Trophoblast cell (in vitro differentiated cells and primary cell): ENCODE measurements at regions not wholly inside any gene's neighbourhood (a gene's known extent, or its start where the extent isn't known, plus 50 kb on each side); places are given as distances from the start of the nearest gene placed in this dataset.

Experiments
- DNase-seq, 2 donors: peaks; one replicate each; pipeline ENCODE4 v3.0.0-alpha.2; 2016
- H2AFZ ChIP-seq: 2 replicates; pipeline ENCODE4 v1.6.1; 2013; ENCODE audit warnings: low read length, moderate library complexity, mild to moderate bottlenecking; ENCODE audit not compliant: insufficient read depth, poor library complexity
- H2AK5ac ChIP-seq: 2 replicates; pipeline ENCODE4 v1.6.1; 2013; ENCODE audit warnings: mild to moderate bottlenecking, low read length
- H2BK120ac ChIP-seq: 2 replicates; pipeline ENCODE4 v1.6.1; 2013; ENCODE audit warnings: low read length, mild to moderate bottlenecking, moderate library complexity; ENCODE audit not compliant: insufficient read depth, poor library complexity
- H2BK12ac ChIP-seq: 2 replicates; pipeline ENCODE4 v1.6.1; 2013; ENCODE audit warnings: mild to moderate bottlenecking, low read length, moderate library complexity
- H2BK5ac ChIP-seq: 2 replicates; pipeline ENCODE4 v1.6.1; 2013; ENCODE audit warnings: low read length, low read depth, moderate library complexity, mild to moderate bottlenecking; ENCODE audit not compliant: poor library complexity
- H3K14ac ChIP-seq: 2 replicates; pipeline ENCODE4 v1.6.1; 2013; ENCODE audit warnings: mild to moderate bottlenecking, low read length
- H3K18ac ChIP-seq: 2 replicates; pipeline ENCODE4 v1.6.1; 2013; ENCODE audit warnings: mild to moderate bottlenecking, low read length
- H3K23ac ChIP-seq: 2 replicates; pipeline ENCODE4 v1.6.1; 2013; ENCODE audit warnings: low read length
- H3K27ac ChIP-seq: 2 replicates; pipeline ENCODE4 v1.5.1; 2013; ENCODE audit warnings: low read depth, mild to moderate bottlenecking, inconsistent platforms, low read length, moderate library complexity
- H3K27me3 ChIP-seq: 2 replicates; pipeline ENCODE4 v1.6.1; 2013; ENCODE audit warnings: inconsistent platforms, mild to moderate bottlenecking, low read length, moderate library complexity; ENCODE audit not compliant: insufficient read depth
- H3K36me3 ChIP-seq, 2 experiments: 1 replicate in 1 of 2; 2 replicates in 1 of 2; pipeline ENCODE4 v1.6.1; 2013; ENCODE audit warnings: low read length in 2 of 2, mild to moderate bottlenecking in 2 of 2, moderate library complexity in 1 of 2; ENCODE audit not compliant: insufficient read depth in 2 of 2, control insufficient read depth in 1 of 2
- H3K4ac ChIP-seq: 2 replicates; pipeline ENCODE4 v1.6.1; 2013; ENCODE audit warnings: low read depth, mild to moderate bottlenecking, low read length, moderate library complexity
- H3K4me1 ChIP-seq, 2 experiments: 1 replicate in 1 of 2; 2 replicates in 1 of 2; pipeline ENCODE4 v1.6.1; 2013; ENCODE audit warnings: low read length in 2 of 2, mild to moderate bottlenecking in 2 of 2, moderate library complexity in 1 of 2; ENCODE audit not compliant: insufficient read depth in 2 of 2, control insufficient read depth in 1 of 2
- H3K4me2 ChIP-seq: 2 replicates; pipeline ENCODE4 v1.6.1; 2013; ENCODE audit warnings: inconsistent platforms, mild to moderate bottlenecking, low read length, moderate library complexity
- H3K4me3 ChIP-seq: 2 replicates; pipeline ENCODE4 v1.5.1; 2013; ENCODE audit warnings: mild to moderate bottlenecking, low read depth, low read length, inconsistent platforms
- H3K79me1 ChIP-seq: one replicate; pipeline ENCODE4 v1.6.1; 2013; ENCODE audit warnings: low read length
- H3K79me2 ChIP-seq: 2 replicates; pipeline ENCODE4 v1.6.1; 2013; ENCODE audit warnings: low read length, mild to moderate bottlenecking; ENCODE audit not compliant: control insufficient read depth, insufficient read depth, poor library complexity
- H3K9ac ChIP-seq: 2 replicates; pipeline ENCODE4 v1.6.1; 2013; ENCODE audit warnings: mild to moderate bottlenecking, low read length
- H3K9me3 ChIP-seq: 2 replicates; pipeline ENCODE4 v1.6.1; 2013; ENCODE audit warnings: low read depth, mild to moderate bottlenecking, control low read depth, inconsistent platforms, low read length; ENCODE audit not compliant: insufficient read depth
- H4K12ac ChIP-seq: 2 replicates; pipeline ENCODE4 v1.6.1; 2013; ENCODE audit warnings: low read depth, mild to moderate bottlenecking, low read length, moderate library complexity
- H4K8ac ChIP-seq: 2 replicates; pipeline ENCODE4 v1.6.1; 2013; ENCODE audit warnings: low read depth, mild to moderate bottlenecking, low read length, moderate library complexity
- H4K91ac ChIP-seq: one replicate; pipeline ENCODE4 v1.6.1; 2013; ENCODE audit warnings: low read depth, mild to moderate bottlenecking, low read length, moderate library complexity
- WGBS: extraction: QIAGEN DNeasy Blood & Tissue Kit; methylation state at CpG from one replicate; pipeline ENCODE4 v1.1.7; 2013; ENCODE audit warnings: missing lambda C conversion rate; ENCODE audit not compliant: insufficient read length, insufficient coverage; ENCODE audit errors: extremely low coverage; 5-methylcytosine and 5-hydroxymethylcytosine counted together

GRCh38 chr3:150267288-150267687 lies 140.8 kb upstream of the TSC22D2 start:
- no peak overlapping the region for H2BK5ac ChIP-seq
- H3K4ac ChIP-seq = no peak overlapping the region
- H2BK120ac ChIP-seq = no peak overlapping the region
- no CpG with 5 or more reads among the region's 2 CpGs for WGBS
- H3K79me2 ChIP-seq = no peaks in the 10 kb centered on the region
- H2AFZ ChIP-seq = no peak overlapping the region
- no peak overlapping the region for H3K27ac ChIP-seq
- no peak overlapping the region for H2AK5ac ChIP-seq
- no peak overlapping the region for H3K23ac ChIP-seq
- no peak overlapping the region for H4K12ac ChIP-seq
- H3K9ac ChIP-seq = no peak overlapping the region
- H3K36me3 ChIP-seq = no peaks in the 10 kb centered on the region
- no peak overlapping the region for H4K91ac ChIP-seq
- no peak overlapping the region for H3K18ac ChIP-seq
- H3K4me1 ChIP-seq = no peaks in the 10 kb centered on the region
- DNase-seq = no peak
- no peak overlapping the region for H4K8ac ChIP-seq
- H3K9me3 ChIP-seq = no peaks in the 10 kb centered on the region
- H3K27me3 ChIP-seq = no peaks in the 10 kb centered on the region
- no peaks in the 10 kb centered on the region for H3K79me1 ChIP-seq
- H3K4me3 ChIP-seq = no peak overlapping the region
- H3K4me2 ChIP-seq = no peak overlapping the region
- H3K14ac ChIP-seq = no peak overlapping the region
- H2BK12ac ChIP-seq = no peak overlapping the region

GRCh38 chr3:150265305-150265704 lies 142.8 kb upstream of the TSC22D2 start:
- Histone ChIP-seq H4K91ac (no peak overlapping the region), H3K27ac (no peak overlapping the region), H3K4ac (no peak overlapping the region), H2BK12ac (no peak overlapping the region), H3K4me2 (no peak overlapping the region), H3K23ac (no peak overlapping the region), H3K36me3 (no peaks in the 10 kb centered on the region), H3K9ac (no peak overlapping the region), H4K8ac (no peak overlapping the region), H3K9me3 (no peaks in the 10 kb centered on the region), H4K12ac (no peak overlapping the region), H2BK120ac (no peak overlapping the region), H2AK5ac (no peak overlapping the region), H3K4me3 (no peak overlapping the region), H3K18ac (no peak overlapping the region), H3K4me1 (no peaks in the 10 kb centered on the region), H2AFZ (no peak overlapping the region), H2BK5ac (no peak overlapping the region), H3K79me2 (no peaks in the 10 kb centered on the region), H3K14ac (no peak overlapping the region), H3K79me1 (no peaks in the 10 kb centered on the region), H3K27me3 (no peaks in the 10 kb centered on the region)
- WGBS = no CpG with 5 or more reads among the region's 2 CpGs
- DNase-seq = no peak

GRCh38 chr3:150264561-150265279 lies 143.4 kb upstream of the TSC22D2 start:
- H3K18ac ChIP-seq = no peak overlapping the region
- H3K4me3 ChIP-seq = no peak overlapping the region
- no peaks in the 10 kb centered on the region for H3K36me3 ChIP-seq
- no peak overlapping the region for H4K12ac ChIP-seq
- H3K4ac ChIP-seq = no peak overlapping the region
- H2BK120ac ChIP-seq = no peak overlapping the region
- H2BK5ac ChIP-seq = no peak overlapping the region
- H4K8ac ChIP-seq = no peak overlapping the region
- H3K23ac ChIP-seq = no peak overlapping the region
- no peak overlapping the region for H2AFZ ChIP-seq
- no peak overlapping the region for H2BK12ac ChIP-seq
- H3K27me3 ChIP-seq = no peaks in the 10 kb centered on the region
- H2AK5ac ChIP-seq = no peak overlapping the region
- H3K4me1 ChIP-seq = no peaks in the 10 kb centered on the region
- H3K4me2 ChIP-seq = no peak overlapping the region
- DNase-seq = no peak
- no peaks in the 10 kb centered on the region for H3K79me2 ChIP-seq
- H3K9me3 ChIP-seq = no peaks in the 10 kb centered on the region
- H4K91ac ChIP-seq = no peak overlapping the region
- no peaks in the 10 kb centered on the region for H3K79me1 ChIP-seq
- H3K14ac ChIP-seq = no peak overlapping the region
- no peak overlapping the region for H3K9ac ChIP-seq
- no peak overlapping the region for H3K27ac ChIP-seq
- no CpG with 5 or more reads among the region's 6 CpGs for WGBS

DNA sequence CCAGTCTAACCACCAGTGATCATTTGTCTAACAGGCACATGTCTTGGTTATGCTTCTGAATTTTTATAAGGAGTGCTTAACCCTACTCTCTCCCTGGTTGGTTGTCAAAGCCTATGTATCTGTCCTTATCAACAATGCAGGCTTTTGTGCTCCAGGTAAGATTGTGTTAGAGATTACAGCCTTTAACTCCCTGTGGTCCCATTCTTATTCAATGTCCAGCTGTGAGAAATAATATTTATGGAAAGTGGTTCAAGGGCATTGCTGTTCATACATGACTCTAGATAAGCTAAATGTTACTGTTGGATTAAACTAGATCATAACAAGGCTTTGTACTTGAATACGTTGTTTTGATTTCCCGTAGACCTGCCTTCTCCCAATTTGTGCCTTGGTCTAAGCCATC lies 146.1 kb upstream of the TSC22D2 start:
- Histone ChIP-seq H3K27ac (no peak overlapping the region), H3K79me2 (no peaks in the 10 kb centered on the region), H4K91ac (no peak overlapping the region), H3K4me2 (no peak overlapping the region), H3K9ac (no peak overlapping the region), H3K4me1 (no peaks in the 10 kb centered on the region), H3K9me3 (no peaks in the 10 kb centered on the region), H3K18ac (no peak overlapping the region), H4K8ac (no peak overlapping the region), H2BK120ac (no peak overlapping the region), H3K14ac (no peak overlapping the region), H3K79me1 (no peaks in the 10 kb centered on the region), H2AK5ac (no peak overlapping the region), H3K4ac (no peak overlapping the region), H3K36me3 (no peaks in the 10 kb centered on the region), H2BK5ac (no peak overlapping the region), H3K23ac (no peak overlapping the region), H2BK12ac (no peak overlapping the region), H3K27me3 (no peaks in the 10 kb centered on the region), H4K12ac (no peak overlapping the region), H2AFZ (no peak overlapping the region), H3K4me3 (no peak overlapping the region)
- no CpG with 5 or more reads among the region's 2 CpGs for WGBS
- peak in 1 of 2 donors; percentile 42 for DNase-seq
